ENCODE measurements at regions not wholly inside any gene's neighbourhood (a gene's known extent, or its start where the extent isn't known, plus 50 kb on each side); places are given as distances from the start of the nearest gene placed in this dataset.

GRCh38 chrX:12042615-12043014 lies 95.7 kb upstream of the FRMPD4 start:
- TF ChIP-seq EZH2 (IDR thresholded peaks at IDR 0.05; ENCODE audit: low read length) (no peak), CTCF (optimal IDR thresholded peaks at IDR 0.05 in 1 of 3, IDR thresholded peaks at IDR 0.05 in 1 of 3, conservative IDR thresholded peaks at IDR 0.05 in 1 of 3; ENCODE audit: extremely low read depth in 1 of 3, insufficient read depth in 2 of 3, low read length in 3 of 3) (no peak)
